ENCODE measurements at regions not wholly inside any gene's neighbourhood (a gene's known extent, or its start where the extent isn't known, plus 50 kb on each side); places are given as distances from the start of the nearest gene placed in this dataset.
A peak's percentile ranks its signal among the peaks of the same experiment; 100 is the strongest.

DNA sequence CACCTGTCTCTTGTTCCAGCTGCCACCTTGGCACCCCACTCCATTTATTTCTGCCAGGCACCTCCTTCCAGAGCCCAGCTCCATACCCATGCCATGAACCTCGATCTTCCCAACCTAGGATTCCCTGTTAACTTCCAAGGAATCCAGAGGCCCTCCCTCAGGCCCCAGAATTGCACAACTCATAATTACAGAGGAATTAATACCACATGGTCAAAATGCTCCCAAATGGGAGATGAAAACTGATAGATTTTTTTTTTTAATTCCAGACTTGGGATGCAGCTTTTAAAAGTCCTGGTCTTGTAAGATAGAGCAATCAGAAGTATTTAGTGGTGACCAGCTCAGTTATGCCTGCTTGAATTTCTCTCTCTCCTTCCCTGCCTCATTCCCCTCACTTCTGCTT, 96.2 kb upstream of the CCDC112 start:
- no peak overlapping the region for H3K4me2 ChIP-seq (ENCODE audit: low read length)
- ATAC-seq (no peak), DNase-seq (no peak)
- H3K36me3 ChIP-seq (ENCODE audit: low read depth, low read length), result no peaks in the 10 kb centered on the region
- no peaks in the 10 kb centered on the region for H3K9me2 ChIP-seq (replicated peaks; ENCODE audit: low read length)
- no peak overlapping the region for H3K9ac ChIP-seq (ENCODE audit: low read length)
- no peak overlapping the region for H3K27ac ChIP-seq (ENCODE audit: low read length)
- CTCF ChIA-PET, result no interaction called here
- H4K20me1 ChIP-seq (ENCODE audit: low read length), result no peaks in the 10 kb centered on the region
- POLR2A ChIA-PET (ENCODE audit: unreplicated experiment), result no interaction called here
- no peak overlapping the region for H3K4me3 ChIP-seq (ENCODE audit: low read length)
- TF ChIP-seq EZH2 (IDR thresholded peaks at IDR 0.05; ENCODE audit: low read length, unreplicated experiment) (no peak), CTCF (conservative IDR thresholded peaks at IDR 0.05; ENCODE audit: low read depth, low read length) (no peak), EZH2phosphoT487 (IDR thresholded peaks at IDR 0.05; ENCODE audit: borderline replicate concordance, low read length) (no peak)
- H3K4me1 ChIP-seq (ENCODE audit: insufficient read depth, low read length), result no peaks in the 10 kb centered on the region
- no peaks in the 10 kb centered on the region for H3K9me3 ChIP-seq (ENCODE audit: low read length)
- BruUV-seq (replicated peaks), result no TSS peak
- H3K79me2 ChIP-seq (ENCODE audit: low read length), result no peaks in the 10 kb centered on the region
- no peaks in the 10 kb centered on the region for H3K27me3 ChIP-seq (ENCODE audit: low read length)
- no peaks in the 10 kb centered on the region for H3F3A ChIP-seq (ENCODE audit: low read length, unreplicated experiment)
- intact Hi-C loops (cut with micrococcal nuclease), result no loop called here
- H2AFZ ChIP-seq (ENCODE audit: low read length), result no peak overlapping the region

DNA sequence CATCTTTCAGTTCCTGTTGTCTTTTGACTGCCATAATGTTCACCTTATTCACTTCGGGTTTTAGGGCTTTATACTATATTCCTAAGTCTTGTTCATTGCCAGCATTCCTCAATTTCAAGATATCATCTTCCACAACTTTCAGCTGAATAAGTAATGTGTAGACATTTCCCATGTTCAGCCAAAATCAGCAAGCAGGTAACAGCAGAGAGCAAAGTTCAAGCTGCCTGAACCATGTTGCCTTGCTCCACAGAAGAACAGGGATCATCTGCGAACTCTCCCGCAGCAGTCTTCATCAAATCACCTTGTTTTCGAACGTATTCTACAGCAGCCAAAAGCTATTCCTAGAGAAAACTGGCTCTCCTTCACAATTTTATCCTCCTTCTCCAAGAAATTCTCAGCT, 95.3 kb upstream of the CCDC112 start:
- no peak for TF ChIP-seq CTCF (conservative IDR thresholded peaks at IDR 0.05; ENCODE audit: low read depth, low read length)
- TF ChIP-seq EZH2 (IDR thresholded peaks at IDR 0.05; ENCODE audit: low read length, unreplicated experiment), result no peak
- Histone ChIP-seq H3K27me3 (ENCODE audit: low read length) (no peaks in the 10 kb centered on the region), H3K9me3 (ENCODE audit: low read length) (no peaks in the 10 kb centered on the region), H3K27ac (ENCODE audit: low read length) (no peak overlapping the region), H3K9me2 (replicated peaks; ENCODE audit: low read length) (no peaks in the 10 kb centered on the region), H3K9ac (ENCODE audit: low read length) (no peak overlapping the region), H4K20me1 (ENCODE audit: low read length) (no peaks in the 10 kb centered on the region), H3K36me3 (ENCODE audit: low read depth, low read length) (no peaks in the 10 kb centered on the region), H3K4me2 (ENCODE audit: low read length) (no peak overlapping the region), H2AFZ (ENCODE audit: low read length) (no peak overlapping the region), H3K4me3 (ENCODE audit: low read length) (no peak overlapping the region), H3K79me2 (ENCODE audit: low read length) (no peaks in the 10 kb centered on the region), H3K4me1 (ENCODE audit: insufficient read depth, low read length) (no peaks in the 10 kb centered on the region), H3F3A (ENCODE audit: low read length, unreplicated experiment) (no peaks in the 10 kb centered on the region)
- ATAC-seq (no peak), DNase-seq (no peak)
- no TSS peak for BruUV-seq (replicated peaks)
- POLR2A ChIA-PET (ENCODE audit: unreplicated experiment), result no interaction called here
- CTCF ChIA-PET, result no interaction called here
- intact Hi-C loops (cut with micrococcal nuclease), result no loop called here

DNA sequence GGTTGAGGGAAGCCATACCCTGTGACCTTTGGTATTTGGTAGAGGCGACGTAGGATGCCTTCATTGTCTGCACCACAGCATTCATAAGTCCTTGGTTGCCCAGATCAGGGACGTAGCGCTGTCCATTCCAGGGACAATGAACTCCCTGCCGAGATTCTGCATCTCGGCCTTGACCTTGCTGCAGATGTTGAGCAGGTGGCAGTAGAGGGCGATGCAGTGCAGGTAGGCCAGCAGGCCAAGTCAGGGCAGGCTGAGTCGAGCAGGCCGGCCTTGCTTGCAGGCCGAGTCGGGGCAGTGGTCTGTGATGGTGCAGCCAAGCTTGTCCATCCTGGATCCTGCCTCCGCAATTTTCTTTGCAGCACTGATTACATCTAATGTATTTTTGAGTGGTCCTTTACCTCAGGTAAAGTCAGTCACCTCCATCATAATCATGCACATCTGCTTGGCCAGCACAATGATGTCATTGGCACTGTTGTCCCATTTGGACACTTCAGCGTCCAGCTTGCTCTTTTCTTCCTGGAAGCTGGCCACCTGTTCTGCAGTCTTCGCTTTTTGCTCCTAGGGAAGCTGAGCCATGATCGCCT, 93.4 kb upstream of the CCDC112 start:
- Histone ChIP-seq H3K9me2 (replicated peaks; ENCODE audit: low read length) (no peaks in the 10 kb centered on the region), H3K4me2 (ENCODE audit: low read length) (no peak overlapping the region), H3K36me3 (ENCODE audit: low read depth, low read length) (no peaks in the 10 kb centered on the region), H3K4me3 (ENCODE audit: low read length) (no peak overlapping the region), H3K4me1 (ENCODE audit: insufficient read depth, low read length) (no peaks in the 10 kb centered on the region), H3K9me3 (ENCODE audit: low read length) (no peaks in the 10 kb centered on the region), H3K9ac (ENCODE audit: low read length) (no peak overlapping the region), H2AFZ (ENCODE audit: low read length) (no peak overlapping the region), H3K27me3 (ENCODE audit: low read length) (no peaks in the 10 kb centered on the region), H3F3A (ENCODE audit: low read length, unreplicated experiment) (no peaks in the 10 kb centered on the region), H3K27ac (ENCODE audit: low read length) (no peak overlapping the region), H3K79me2 (ENCODE audit: low read length) (no peaks in the 10 kb centered on the region), H4K20me1 (ENCODE audit: low read length) (no peaks in the 10 kb centered on the region)
- no TSS peak for BruUV-seq (replicated peaks)
- no peak for TF ChIP-seq EZH2 (IDR thresholded peaks at IDR 0.05; ENCODE audit: low read length, unreplicated experiment)
- TF ChIP-seq CTCF (conservative IDR thresholded peaks at IDR 0.05; ENCODE audit: low read depth, low read length), result peak; percentile 49
- TF ChIP-seq EZH2phosphoT487 (IDR thresholded peaks at IDR 0.05; ENCODE audit: borderline replicate concordance, low read length), result no peak
- POLR2A ChIA-PET (ENCODE audit: unreplicated experiment), result no interaction called here
- CTCF ChIA-PET, result interaction anchor here (0.6 kb wide), 1 partner anchor 184 kb away, joined by 3 read pairs; no protein-coding TSS in a partner anchor
- intact Hi-C loops (cut with micrococcal nuclease), result no loop called here
- DNase-seq, result no peak
- ATAC-seq, result no peak; the same call in 1 of the 2 replicates
